ENCODE measurements at regions not wholly inside any gene's neighbourhood (a gene's known extent, or its start where the extent isn't known, plus 50 kb on each side); places are given as distances from the start of the nearest gene placed in this dataset.
"Not testable (repeated sequence)": the region's sequence is repeated elsewhere in the genome, so short reads cannot be mapped to it uniquely, and the experiment has no call there.

- Histone ChIP-seq H3K27ac (ENCODE audit: low read depth in 1 of 2, low read length in 1 of 2) (no peak overlapping the region), H3K4me3 (ENCODE audit: low read length in 2 of 2) (no peak overlapping the region), H3K27me3 (ENCODE audit: control insufficient read depth in 2 of 2, insufficient read depth in 1 of 2, low read length in 1 of 2) (no peaks in the 10 kb centered on the region), H3K9me3 (ENCODE audit: control insufficient read depth in 2 of 2, insufficient read depth in 1 of 2, low read length in 1 of 2) (no peaks in the 10 kb centered on the region), H3K36me3 (ENCODE audit: control insufficient read depth in 2 of 2, insufficient read depth in 2 of 2, low read length in 1 of 2) (no peaks in the 10 kb centered on the region), H3K4me1 (ENCODE audit: control insufficient read depth in 2 of 2, insufficient read depth in 2 of 2, low read length in 2 of 2) (no peaks in the 10 kb centered on the region)
- WGBS: 95% methylated on average over 7 of the region's 7 CpGs
- no peak for DNase-seq (ENCODE audit: low read depth in 6 of 9, low spot score in 9 of 9)
Observed at GRCh38 chr5:127183332-127183731, 107.3 kb upstream of the MEGF10 start.

GRCh38 chr5:127184851-127185250, 105.7 kb upstream of the MEGF10 start:
- Histone ChIP-seq H3K9me3 (ENCODE audit: control insufficient read depth in 2 of 2, insufficient read depth in 1 of 2, low read length in 1 of 2) (no peaks in the 10 kb centered on the region), H3K4me1 (ENCODE audit: control insufficient read depth in 2 of 2, insufficient read depth in 2 of 2, low read length in 2 of 2) (no peaks in the 10 kb centered on the region), H3K4me3 (ENCODE audit: low read length in 2 of 2) (no peak overlapping the region), H3K27me3 (ENCODE audit: control insufficient read depth in 2 of 2, insufficient read depth in 1 of 2, low read length in 1 of 2) (no peaks in the 10 kb centered on the region), H3K36me3 (ENCODE audit: control insufficient read depth in 2 of 2, insufficient read depth in 2 of 2, low read length in 1 of 2) (no peaks in the 10 kb centered on the region), H3K27ac (ENCODE audit: low read depth in 1 of 2, low read length in 1 of 2) (no peak overlapping the region)
- DNase-seq (ENCODE audit: low read depth in 6 of 9, low spot score in 9 of 9): no peak
- 93% methylated on average over 4 of the region's 4 CpGs for WGBS

DNA sequence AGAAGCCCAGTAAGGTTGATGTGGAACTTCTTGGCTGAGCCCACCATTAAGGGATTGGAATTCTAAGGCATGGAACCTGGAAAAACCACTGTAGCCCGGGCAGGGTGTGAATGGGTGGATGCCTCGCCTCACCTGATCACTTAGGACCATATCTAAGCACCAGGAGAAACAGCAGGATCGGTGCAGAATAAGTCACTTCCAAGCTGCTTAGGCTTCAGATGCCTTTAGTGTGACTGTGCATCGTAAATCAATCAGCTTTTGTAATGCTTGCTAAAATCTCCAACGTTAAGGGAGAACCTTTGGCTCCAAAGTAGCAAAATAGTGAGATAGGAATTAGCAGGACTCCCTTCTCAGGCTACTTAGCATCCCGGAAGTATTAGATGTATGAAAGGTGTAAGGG, 103.9 kb upstream of the MEGF10 start:
- H3K27ac ChIP-seq (ENCODE audit: low read depth in 1 of 2, low read length in 1 of 2): no peak overlapping the region
- H3K27me3 ChIP-seq (ENCODE audit: control insufficient read depth in 2 of 2, insufficient read depth in 1 of 2, low read length in 1 of 2): no peaks in the 10 kb centered on the region
- H3K4me3 ChIP-seq (ENCODE audit: low read length in 2 of 2): no peak overlapping the region
- 79% methylated on average over 6 of the region's 6 CpGs for WGBS
- no peak for DNase-seq (ENCODE audit: low read depth in 6 of 9, low spot score in 9 of 9)
- no peaks in the 10 kb centered on the region for H3K9me3 ChIP-seq (ENCODE audit: control insufficient read depth in 2 of 2, insufficient read depth in 1 of 2, low read length in 1 of 2)
- H3K4me1 ChIP-seq (ENCODE audit: control insufficient read depth in 2 of 2, insufficient read depth in 2 of 2, low read length in 2 of 2): no peaks in the 10 kb centered on the region
- H3K36me3 ChIP-seq (ENCODE audit: control insufficient read depth in 2 of 2, insufficient read depth in 2 of 2, low read length in 1 of 2): no peaks in the 10 kb centered on the region

DNA sequence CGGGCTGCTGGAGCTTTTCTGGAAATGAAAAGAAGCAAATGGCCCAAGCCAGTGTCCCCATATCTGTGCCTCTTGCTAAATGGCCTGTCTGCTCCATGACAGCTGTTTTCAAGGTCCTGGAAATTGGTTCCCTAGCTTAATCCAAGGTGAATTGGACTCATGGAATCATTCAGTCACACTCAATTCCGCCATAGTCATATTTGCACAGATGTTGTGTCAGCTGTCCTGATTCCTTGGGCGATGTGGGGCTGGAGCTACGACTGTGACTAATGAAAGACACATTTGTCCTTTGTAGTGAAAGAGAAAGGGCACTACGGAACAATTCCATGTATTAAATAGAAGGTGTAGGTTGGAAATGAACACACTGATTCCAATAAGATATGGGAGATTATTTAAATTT, 102.9 kb upstream of the MEGF10 start:
- no peaks in the 10 kb centered on the region for H3K27me3 ChIP-seq (ENCODE audit: control insufficient read depth in 2 of 2, insufficient read depth in 1 of 2, low read length in 1 of 2)
- no peak for DNase-seq (ENCODE audit: low read depth in 6 of 9, low spot score in 9 of 9)
- no peak overlapping the region for H3K27ac ChIP-seq (ENCODE audit: low read depth in 1 of 2, low read length in 1 of 2)
- no peaks in the 10 kb centered on the region for H3K36me3 ChIP-seq (ENCODE audit: control insufficient read depth in 2 of 2, insufficient read depth in 2 of 2, low read length in 1 of 2)
- WGBS: 95% methylated on average over 5 of the region's 5 CpGs
- no peaks in the 10 kb centered on the region for H3K4me1 ChIP-seq (ENCODE audit: control insufficient read depth in 2 of 2, insufficient read depth in 2 of 2, low read length in 2 of 2)
- no peak overlapping the region for H3K4me3 ChIP-seq (ENCODE audit: low read length in 2 of 2)
- H3K9me3 ChIP-seq (ENCODE audit: control insufficient read depth in 2 of 2, insufficient read depth in 1 of 2, low read length in 1 of 2): no peaks in the 10 kb centered on the region

DNA sequence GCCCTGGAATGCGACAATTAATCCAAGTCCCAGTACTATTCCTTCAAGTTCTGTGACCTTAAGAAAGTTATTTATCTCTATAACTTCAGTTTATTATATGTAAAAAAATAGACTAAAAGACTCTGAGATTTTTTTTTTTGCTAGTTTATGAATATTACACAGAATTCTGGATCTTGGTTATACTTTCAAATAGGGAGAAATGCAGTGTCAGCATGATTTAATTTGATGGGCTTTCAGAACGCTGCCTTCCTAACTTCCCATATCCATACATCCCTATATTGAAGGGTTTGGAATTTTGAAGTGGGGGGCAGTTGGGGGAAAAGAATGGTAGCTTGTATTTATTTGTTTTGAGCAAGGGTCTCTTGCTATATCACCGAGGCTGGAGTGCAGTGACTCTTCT, 98.4 kb upstream of the MEGF10 start:
- Histone ChIP-seq H3K27me3 (ENCODE audit: control insufficient read depth in 2 of 2, insufficient read depth in 1 of 2, low read length in 1 of 2) (no peaks in the 10 kb centered on the region), H3K36me3 (ENCODE audit: control insufficient read depth in 2 of 2, insufficient read depth in 2 of 2, low read length in 1 of 2) (no peaks in the 10 kb centered on the region), H3K27ac (ENCODE audit: low read depth in 1 of 2, low read length in 1 of 2) (no peak overlapping the region), H3K4me3 (ENCODE audit: low read length in 2 of 2) (no peak overlapping the region), H3K4me1 (ENCODE audit: control insufficient read depth in 2 of 2, insufficient read depth in 2 of 2, low read length in 2 of 2) (no peaks in the 10 kb centered on the region), H3K9me3 (ENCODE audit: control insufficient read depth in 2 of 2, insufficient read depth in 1 of 2, low read length in 1 of 2) (no peaks in the 10 kb centered on the region)
- WGBS: 94% methylated on average over 3 of the region's 3 CpGs
- DNase-seq (ENCODE audit: low read depth in 6 of 9, low spot score in 9 of 9): no peak

DNA sequence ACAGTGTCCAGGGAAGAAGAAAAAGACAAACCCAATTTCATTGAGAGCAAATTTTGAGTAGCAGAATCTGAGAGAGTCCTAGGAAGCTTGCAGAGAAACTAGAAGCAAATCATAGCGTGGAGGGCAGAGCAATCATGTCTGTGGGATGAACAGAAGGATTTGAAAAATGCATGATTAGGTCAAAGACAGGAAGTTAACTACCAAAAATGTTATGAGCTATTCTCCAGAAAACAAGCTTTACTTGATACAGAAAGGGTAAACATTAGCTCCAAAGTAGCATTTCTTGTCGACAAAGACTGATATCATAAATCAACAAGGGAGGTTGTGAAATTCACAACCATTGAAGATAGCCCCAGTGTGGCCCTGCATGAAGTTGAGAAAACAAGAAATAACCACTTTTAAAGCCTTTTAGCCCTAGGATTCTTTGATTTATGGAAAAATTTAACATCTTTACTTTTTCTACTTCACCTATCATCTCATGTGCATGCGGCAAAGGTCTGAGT, 97.7 kb upstream of the MEGF10 start:
- 78% methylated on average over 3 of the region's 3 CpGs for WGBS
- Histone ChIP-seq H3K4me3 (ENCODE audit: low read length in 2 of 2) (no peak overlapping the region), H3K9me3 (ENCODE audit: control insufficient read depth in 2 of 2, insufficient read depth in 1 of 2, low read length in 1 of 2) (no peaks in the 10 kb centered on the region), H3K36me3 (ENCODE audit: control insufficient read depth in 2 of 2, insufficient read depth in 2 of 2, low read length in 1 of 2) (no peaks in the 10 kb centered on the region), H3K27ac (ENCODE audit: low read depth in 1 of 2, low read length in 1 of 2) (no peak overlapping the region), H3K4me1 (ENCODE audit: control insufficient read depth in 2 of 2, insufficient read depth in 2 of 2, low read length in 2 of 2) (no peaks in the 10 kb centered on the region), H3K27me3 (ENCODE audit: control insufficient read depth in 2 of 2, insufficient read depth in 1 of 2, low read length in 1 of 2) (no peaks in the 10 kb centered on the region)
- DNase-seq (ENCODE audit: low read depth in 6 of 9, low spot score in 9 of 9): no peak

GRCh38 chr5:127196042-127196441, 94.6 kb upstream of the MEGF10 start:
- no peak for DNase-seq (ENCODE audit: low read depth in 6 of 9, low spot score in 9 of 9)
- no peaks in the 10 kb centered on the region for H3K4me1 ChIP-seq (ENCODE audit: control insufficient read depth in 2 of 2, insufficient read depth in 2 of 2, low read length in 2 of 2)
- WGBS: 93% methylated on average over 1 of the region's 1 CpG
- H3K9me3 ChIP-seq (ENCODE audit: control insufficient read depth in 2 of 2, insufficient read depth in 1 of 2, low read length in 1 of 2): no peaks in the 10 kb centered on the region
- no peak overlapping the region for H3K27ac ChIP-seq (ENCODE audit: low read depth in 1 of 2, low read length in 1 of 2)
- H3K36me3 ChIP-seq (ENCODE audit: control insufficient read depth in 2 of 2, insufficient read depth in 2 of 2, low read length in 1 of 2): no peaks in the 10 kb centered on the region
- no peaks in the 10 kb centered on the region for H3K27me3 ChIP-seq (ENCODE audit: control insufficient read depth in 2 of 2, insufficient read depth in 1 of 2, low read length in 1 of 2)
- no peak overlapping the region for H3K4me3 ChIP-seq (ENCODE audit: low read length in 2 of 2)

GRCh38 chr5:127197402-127198167, 93.0 kb upstream of the MEGF10 start:
- 85% methylated on average over 4 of the region's 4 CpGs for WGBS
- H3K9me3 ChIP-seq (ENCODE audit: control insufficient read depth in 2 of 2, insufficient read depth in 1 of 2, low read length in 1 of 2); H3K36me3 ChIP-seq (ENCODE audit: control insufficient read depth in 2 of 2, insufficient read depth in 2 of 2, low read length in 1 of 2); H3K27ac ChIP-seq (ENCODE audit: low read depth in 1 of 2, low read length in 1 of 2); H3K4me3 ChIP-seq (ENCODE audit: low read length in 2 of 2); H3K4me1 ChIP-seq (ENCODE audit: control insufficient read depth in 2 of 2, insufficient read depth in 2 of 2, low read length in 2 of 2); DNase-seq (ENCODE audit: low read depth in 6 of 9, low spot score in 9 of 9); H3K27me3 ChIP-seq (ENCODE audit: control insufficient read depth in 2 of 2, insufficient read depth in 1 of 2, low read length in 1 of 2): not testable (repeated sequence)

DNA sequence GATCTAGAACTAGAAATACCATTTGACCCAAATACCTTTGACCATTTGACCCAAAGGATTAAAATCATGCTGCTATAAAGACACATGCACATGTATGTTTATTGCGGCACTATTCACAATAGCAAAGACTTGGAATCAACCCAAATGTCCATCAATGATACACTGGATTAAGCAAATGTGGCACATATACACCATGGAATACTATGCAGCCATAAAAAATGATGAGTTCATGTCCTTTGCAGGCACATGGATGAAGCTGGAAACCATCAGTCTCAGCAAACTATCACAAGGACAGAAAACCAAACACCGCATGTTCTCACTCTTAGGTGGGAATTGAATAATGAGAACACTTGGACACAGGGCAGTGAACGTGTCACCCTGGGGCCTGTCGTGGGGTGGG, 87.9 kb upstream of the MEGF10 start:
- WGBS: 95% methylated on average over 4 of the region's 4 CpGs
- H3K27ac ChIP-seq (ENCODE audit: low read depth in 1 of 2, low read length in 1 of 2): not testable (repeated sequence)

More for the DNA sequence above, 87.9 kb upstream of the MEGF10 start:
- not testable (repeated sequence) for DNase-seq (ENCODE audit: low read depth in 6 of 9, low spot score in 9 of 9); H3K4me3 ChIP-seq (ENCODE audit: low read length in 2 of 2); H3K27me3 ChIP-seq (ENCODE audit: control insufficient read depth in 2 of 2, insufficient read depth in 1 of 2, low read length in 1 of 2); H3K4me1 ChIP-seq (ENCODE audit: control insufficient read depth in 2 of 2, insufficient read depth in 2 of 2, low read length in 2 of 2); H3K9me3 ChIP-seq (ENCODE audit: control insufficient read depth in 2 of 2, insufficient read depth in 1 of 2, low read length in 1 of 2); H3K36me3 ChIP-seq (ENCODE audit: control insufficient read depth in 2 of 2, insufficient read depth in 2 of 2, low read length in 1 of 2)
